ENCODE measurements at regions not wholly inside any gene's neighbourhood (a gene's known extent, or its start where the extent isn't known, plus 50 kb on each side); places are given as distances from the start of the nearest gene placed in this dataset.
"Not testable (repeated sequence)": the region's sequence is repeated elsewhere in the genome, so short reads cannot be mapped to it uniquely, and the experiment has no call there.

DNA sequence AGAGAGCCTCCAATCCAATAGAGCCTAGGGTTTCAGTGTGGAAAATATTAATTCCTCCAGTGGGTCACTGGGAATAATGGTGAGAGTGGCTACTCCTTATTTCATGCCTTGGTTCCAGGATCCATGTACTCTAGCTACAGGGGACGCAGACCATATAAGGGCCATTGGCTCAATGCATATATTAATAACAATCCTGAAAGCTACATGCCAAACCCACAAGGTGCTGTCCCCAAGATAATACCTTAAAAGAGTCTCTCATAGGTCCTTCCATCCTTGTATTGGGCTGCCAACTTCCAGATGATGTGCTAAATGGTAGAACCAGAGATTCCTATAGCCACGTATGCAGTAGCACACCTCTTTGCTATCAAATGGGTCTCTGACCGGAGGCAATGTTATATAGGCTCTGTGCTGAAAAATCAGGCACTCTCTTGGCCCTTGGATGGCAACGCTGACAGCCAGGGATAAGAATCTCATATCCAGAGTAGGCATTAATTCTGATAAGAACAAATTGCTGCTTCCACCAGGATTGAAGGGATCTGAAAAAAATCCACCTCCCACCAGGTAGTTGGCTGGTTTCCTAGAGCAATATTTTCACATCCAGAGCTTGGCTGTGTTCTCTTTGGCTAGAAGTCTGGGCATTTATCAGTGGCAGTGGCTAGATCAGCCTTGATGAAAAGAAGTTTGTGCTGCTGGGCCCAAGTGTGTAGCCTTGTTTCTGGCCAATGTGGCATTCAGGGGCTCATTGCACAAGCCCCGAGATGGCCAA is 218.1 kb upstream of the MGAT5 start:
- Histone ChIP-seq H3K27ac (ENCODE audit: low read depth, low read length) (no peak overlapping the region), H2AFZ (ENCODE audit: low read length) (no peak overlapping the region), H3K36me3 (ENCODE audit: insufficient read depth, low read length) (no peaks in the 10 kb centered on the region), H3K4me1 (ENCODE audit: insufficient read depth, low read length) (no peaks in the 10 kb centered on the region), H3K4me2 (ENCODE audit: insufficient read depth, low read length) (no peak overlapping the region), H3K79me2 (ENCODE audit: insufficient read depth, low read length) (no peaks in the 10 kb centered on the region), H3K4me3 (ENCODE audit: insufficient read depth, low read length) (no peak overlapping the region), H3K27me3 (ENCODE audit: insufficient read depth, low read length) (peaks cover 1% of the 10 kb centered on the region), H3K9me3 (ENCODE audit: low read depth, low read length) (no peaks in the 10 kb centered on the region), H4K20me1 (ENCODE audit: insufficient read depth, low read length) (no peaks in the 10 kb centered on the region)
- DNase-seq (ENCODE audit: insufficient read length, low spot score, missing footprints): no peak
- TF ChIP-seq, protein P1, sequence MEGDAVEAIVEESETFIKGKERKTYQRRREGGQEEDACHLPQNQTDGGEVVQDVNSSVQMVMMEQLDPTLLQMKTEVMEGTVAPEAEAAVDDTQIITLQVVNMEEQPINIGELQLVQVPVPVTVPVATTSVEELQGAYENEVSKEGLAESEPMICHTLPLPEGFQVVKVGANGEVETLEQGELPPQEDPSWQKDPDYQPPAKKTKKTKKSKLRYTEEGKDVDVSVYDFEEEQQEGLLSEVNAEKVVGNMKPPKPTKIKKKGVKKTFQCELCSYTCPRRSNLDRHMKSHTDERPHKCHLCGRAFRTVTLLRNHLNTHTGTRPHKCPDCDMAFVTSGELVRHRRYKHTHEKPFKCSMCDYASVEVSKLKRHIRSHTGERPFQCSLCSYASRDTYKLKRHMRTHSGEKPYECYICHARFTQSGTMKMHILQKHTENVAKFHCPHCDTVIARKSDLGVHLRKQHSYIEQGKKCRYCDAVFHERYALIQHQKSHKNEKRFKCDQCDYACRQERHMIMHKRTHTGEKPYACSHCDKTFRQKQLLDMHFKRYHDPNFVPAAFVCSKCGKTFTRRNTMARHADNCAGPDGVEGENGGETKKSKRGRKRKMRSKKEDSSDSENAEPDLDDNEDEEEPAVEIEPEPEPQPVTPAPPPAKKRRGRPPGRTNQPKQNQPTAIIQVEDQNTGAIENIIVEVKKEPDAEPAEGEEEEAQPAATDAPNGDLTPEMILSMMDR (IDR thresholded peaks at IDR 0.05; ENCODE audit: extremely low read depth, low read depth, low read length): no peak

DNA sequence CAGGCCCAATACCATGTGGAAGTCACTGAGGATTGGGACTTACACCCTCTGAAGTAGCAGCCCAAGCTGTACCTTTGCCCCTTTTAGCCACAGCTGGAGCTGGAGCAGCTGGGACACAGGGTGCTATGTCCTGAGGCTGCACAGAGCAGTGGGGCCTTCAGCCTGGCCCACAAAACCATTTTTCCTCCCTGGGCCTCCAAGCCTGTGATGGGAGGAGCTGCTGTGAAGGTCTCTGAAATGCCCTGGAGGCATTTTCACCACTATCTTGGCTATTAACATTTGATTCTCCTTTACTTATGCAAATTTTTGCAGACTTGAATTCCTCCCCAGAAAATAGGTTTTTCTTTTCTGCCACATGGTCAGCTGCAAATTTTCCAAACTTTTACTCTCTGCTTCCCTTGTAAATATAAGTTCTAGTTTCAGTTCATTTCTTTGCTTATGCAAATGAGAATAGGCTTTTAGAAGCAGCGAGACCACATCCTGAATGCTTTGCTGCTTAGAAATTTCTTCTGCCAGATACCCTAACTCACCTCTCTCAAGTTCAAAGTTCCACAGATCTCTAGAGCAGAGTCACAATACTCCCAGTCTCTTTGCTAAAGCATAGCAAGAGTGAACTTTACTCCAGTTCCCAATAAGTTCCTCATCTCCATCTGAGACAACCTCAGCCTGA is 213.8 kb upstream of the MGAT5 start:
- no peaks in the 10 kb centered on the region for H3K9me3 ChIP-seq (ENCODE audit: low read depth, low read length)
- no peak for DNase-seq (ENCODE audit: insufficient read length, low spot score, missing footprints)
- no peaks in the 10 kb centered on the region for H3K79me2 ChIP-seq (ENCODE audit: insufficient read depth, low read length)
- TF ChIP-seq, protein P1 (IDR thresholded peaks at IDR 0.05; ENCODE audit: extremely low read depth, low read depth, low read length): no peak
- H3K27ac ChIP-seq (ENCODE audit: low read depth, low read length): no peak overlapping the region
- no peaks in the 10 kb centered on the region for H3K4me1 ChIP-seq (ENCODE audit: insufficient read depth, low read length)
- no peak overlapping the region for H2AFZ ChIP-seq (ENCODE audit: low read length)
- no peak overlapping the region for H3K4me3 ChIP-seq (ENCODE audit: insufficient read depth, low read length)
- H4K20me1 ChIP-seq (ENCODE audit: insufficient read depth, low read length): no peaks in the 10 kb centered on the region
- no peaks in the 10 kb centered on the region for H3K27me3 ChIP-seq (ENCODE audit: insufficient read depth, low read length)
- no peak overlapping the region for H3K4me2 ChIP-seq (ENCODE audit: insufficient read depth, low read length)
- H3K36me3 ChIP-seq (ENCODE audit: insufficient read depth, low read length): no peaks in the 10 kb centered on the region

DNA sequence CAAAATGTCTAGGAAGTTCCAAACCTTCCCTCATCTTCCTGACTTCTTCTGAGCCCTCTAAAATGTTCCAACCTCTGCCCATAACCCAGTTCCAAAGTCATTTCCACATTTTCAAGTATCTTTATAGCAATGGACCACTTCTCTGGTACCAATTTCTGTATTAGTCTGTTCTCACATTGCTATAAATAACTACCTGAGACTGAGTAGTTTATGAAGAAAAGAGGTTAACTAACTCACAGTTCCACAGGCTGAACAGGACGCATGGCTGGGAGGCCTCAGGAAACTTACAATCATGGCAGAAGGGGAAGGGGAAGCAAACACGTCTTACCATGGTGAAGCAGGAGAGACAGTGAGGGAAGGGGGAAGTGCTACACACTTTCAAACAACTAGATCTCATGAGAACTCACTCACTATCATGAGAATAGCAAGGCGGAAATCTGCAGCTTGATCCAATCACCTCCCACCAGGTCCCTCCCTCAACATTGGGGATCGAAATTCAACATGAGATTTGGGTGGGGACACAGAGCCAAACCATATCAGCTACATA is 213.2 kb upstream of the MGAT5 start:
- H3K9me3 ChIP-seq (ENCODE audit: low read depth, low read length); H2AFZ ChIP-seq (ENCODE audit: low read length); H3K4me2 ChIP-seq (ENCODE audit: insufficient read depth, low read length); H3K4me3 ChIP-seq (ENCODE audit: insufficient read depth, low read length); H3K27ac ChIP-seq (ENCODE audit: low read depth, low read length); H3K79me2 ChIP-seq (ENCODE audit: insufficient read depth, low read length); H3K4me1 ChIP-seq (ENCODE audit: insufficient read depth, low read length); H3K27me3 ChIP-seq (ENCODE audit: insufficient read depth, low read length); DNase-seq (ENCODE audit: insufficient read length, low spot score, missing footprints); H3K36me3 ChIP-seq (ENCODE audit: insufficient read depth, low read length); H4K20me1 ChIP-seq (ENCODE audit: insufficient read depth, low read length): not testable (repeated sequence)

DNA sequence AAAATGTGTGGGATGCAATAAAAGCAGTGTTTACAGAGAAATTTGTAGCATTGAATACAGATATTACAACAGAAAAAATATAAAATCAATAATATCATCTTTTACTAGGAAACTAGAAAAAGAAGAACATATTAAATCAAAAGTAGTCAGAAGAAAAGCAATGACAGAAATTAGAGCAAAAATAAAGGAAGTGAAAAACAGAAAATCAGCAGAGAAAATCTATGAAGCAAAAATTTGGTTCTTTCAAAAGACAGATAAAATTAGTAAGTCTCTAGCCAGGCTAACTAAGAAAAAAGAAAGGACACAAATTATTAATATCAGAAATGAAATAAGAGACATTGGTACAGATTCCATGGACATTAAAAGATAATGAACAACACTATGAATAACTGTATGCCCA is 212.0 kb upstream of the MGAT5 start:
- Histone ChIP-seq H3K9me3 (ENCODE audit: low read depth, low read length) (no peaks in the 10 kb centered on the region), H3K79me2 (ENCODE audit: insufficient read depth, low read length) (no peaks in the 10 kb centered on the region), H3K4me1 (ENCODE audit: insufficient read depth, low read length) (no peaks in the 10 kb centered on the region), H3K27ac (ENCODE audit: low read depth, low read length) (no peak overlapping the region), H3K36me3 (ENCODE audit: insufficient read depth, low read length) (no peaks in the 10 kb centered on the region), H3K4me3 (ENCODE audit: insufficient read depth, low read length) (no peak overlapping the region), H2AFZ (ENCODE audit: low read length) (no peak overlapping the region), H4K20me1 (ENCODE audit: insufficient read depth, low read length) (no peaks in the 10 kb centered on the region), H3K27me3 (ENCODE audit: insufficient read depth, low read length) (no peaks in the 10 kb centered on the region), H3K4me2 (ENCODE audit: insufficient read depth, low read length) (no peak overlapping the region)
- no peak for DNase-seq (ENCODE audit: insufficient read length, low spot score, missing footprints)
- TF ChIP-seq, protein P1 (IDR thresholded peaks at IDR 0.05; ENCODE audit: extremely low read depth, low read depth, low read length): no peak

DNA sequence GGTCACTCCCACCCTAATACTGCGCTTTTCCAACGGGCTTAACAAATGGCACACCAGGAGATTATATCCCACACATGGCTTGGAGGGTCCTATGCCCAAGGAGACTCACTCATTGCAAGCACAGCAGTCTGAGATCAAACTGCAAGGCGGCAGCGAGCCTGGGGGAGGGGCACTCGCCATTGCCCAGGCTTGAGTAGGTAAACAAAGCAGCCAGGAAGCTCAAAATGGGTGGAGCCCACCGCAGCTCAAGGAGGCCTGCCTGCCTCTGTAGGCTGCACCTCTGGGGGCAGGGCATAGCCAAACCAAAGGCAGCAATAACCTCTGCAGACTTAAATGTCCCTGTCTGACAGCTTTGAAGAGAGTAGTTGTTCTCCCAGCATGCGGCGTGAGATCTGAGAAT is 210.8 kb upstream of the MGAT5 start:
- not testable (repeated sequence) for H3K79me2 ChIP-seq (ENCODE audit: insufficient read depth, low read length); H3K9me3 ChIP-seq (ENCODE audit: low read depth, low read length); H3K4me3 ChIP-seq (ENCODE audit: insufficient read depth, low read length); H3K4me1 ChIP-seq (ENCODE audit: insufficient read depth, low read length); H4K20me1 ChIP-seq (ENCODE audit: insufficient read depth, low read length); DNase-seq (ENCODE audit: insufficient read length, low spot score, missing footprints); H3K27ac ChIP-seq (ENCODE audit: low read depth, low read length); H3K27me3 ChIP-seq (ENCODE audit: insufficient read depth, low read length); H2AFZ ChIP-seq (ENCODE audit: low read length); H3K36me3 ChIP-seq (ENCODE audit: insufficient read depth, low read length); H3K4me2 ChIP-seq (ENCODE audit: insufficient read depth, low read length)
